Mesendoderm (in vitro differentiated cells): ENCODE measurements at regions not wholly inside any gene's neighbourhood (a gene's known extent, or its start where the extent isn't known, plus 50 kb on each side); places are given as distances from the start of the nearest gene placed in this dataset.
"Not testable (repeated sequence)": the region's sequence is repeated elsewhere in the genome, so short reads cannot be mapped to it uniquely, and the experiment has no call there.

Experiments
- DNase-seq: peaks from one replicate; pipeline ENCODE4 v3.0.0; 2013
- H2AK5ac ChIP-seq: 2 replicates; pipeline ENCODE4 v1.6.1; 2013; ENCODE audit warnings: low read length, inconsistent platforms
- H2BK120ac ChIP-seq: 2 replicates; pipeline ENCODE4 v1.6.1; 2013; ENCODE audit warnings: low read depth, mild to moderate bottlenecking, low read length, moderate library complexity, mixed read lengths
- H2BK15ac ChIP-seq: replicated peaks from 2 replicates; pipeline ENCODE4 v1.6.1; 2013; ENCODE audit warnings: low read depth, mild to moderate bottlenecking, moderate library complexity
- H2BK5ac ChIP-seq: 2 replicates; pipeline ENCODE4 v1.6.1; 2013; ENCODE audit warnings: low read length, inconsistent platforms
- H3K18ac ChIP-seq: 2 replicates; pipeline ENCODE4 v1.6.1; 2013; ENCODE audit warnings: mild to moderate bottlenecking, low read length, mixed read lengths
- H3K23ac ChIP-seq: one replicate; pipeline ENCODE4 v1.6.1; 2013; ENCODE audit warnings: low read length
- H3K27ac ChIP-seq: 2 replicates; pipeline ENCODE4 v1.5.1; 2013; ENCODE audit warnings: low read depth, mild to moderate bottlenecking, inconsistent platforms, low read length, moderate library complexity
- H3K27me3 ChIP-seq: 2 replicates; pipeline ENCODE4 v1.6.1; 2013; ENCODE audit warnings: low read length, control low read depth, mild to moderate bottlenecking, inconsistent platforms; ENCODE audit not compliant: insufficient read depth, poor library complexity
- H3K36me3 ChIP-seq: 2 replicates; pipeline ENCODE4 v1.6.1; 2013; ENCODE audit warnings: low read length, inconsistent platforms; ENCODE audit not compliant: control insufficient read depth, insufficient read depth
- H3K4ac ChIP-seq: one replicate; pipeline ENCODE4 v1.6.1; 2013; ENCODE audit warnings: low read depth, mild to moderate bottlenecking, low read length, moderate library complexity
- H3K4me1 ChIP-seq: 2 replicates; pipeline ENCODE4 v1.6.1; 2013; ENCODE audit warnings: low read depth, low read length, inconsistent platforms; ENCODE audit not compliant: control insufficient read depth
- H3K4me2 ChIP-seq: 2 replicates; pipeline ENCODE4 v1.6.1; 2013; ENCODE audit warnings: low read length
- H3K4me3 ChIP-seq: 2 replicates; pipeline ENCODE4 v1.5.1; 2013; ENCODE audit warnings: mild to moderate bottlenecking, low read length
- H3K56ac ChIP-seq: one replicate; pipeline ENCODE4 v1.6.1; 2013; ENCODE audit warnings: low read length
- H3K79me1 ChIP-seq: 2 replicates; pipeline ENCODE4 v1.6.1; 2013; ENCODE audit warnings: low read length, inconsistent platforms
- H3K79me2 ChIP-seq: 2 replicates; pipeline ENCODE4 v1.6.1; 2013; ENCODE audit warnings: mild to moderate bottlenecking, low read length; ENCODE audit not compliant: control insufficient read depth, insufficient read depth
- H3K9ac ChIP-seq: 2 replicates; pipeline ENCODE4 v1.6.1; 2013; ENCODE audit warnings: low read length, inconsistent platforms
- H4K5ac ChIP-seq: one replicate; pipeline ENCODE4 v1.6.1; 2013; ENCODE audit warnings: low read length
- H4K8ac ChIP-seq: one replicate; pipeline ENCODE4 v1.6.1; 2013; ENCODE audit warnings: low read depth, mild to moderate bottlenecking, control low read depth, low read length, moderate library complexity
- WGBS: extraction: QIAGEN DNeasy Blood & Tissue Kit; methylation state at CpG from one replicate; pipeline ENCODE4 v1.1.7; 2013; ENCODE audit warnings: low lambda C conversion rate, missing lambda C conversion rate; ENCODE audit not compliant: insufficient coverage; ENCODE audit errors: extremely low coverage; 5-methylcytosine and 5-hydroxymethylcytosine counted together

- no peak overlapping the region for H4K5ac ChIP-seq
- H3K79me2 ChIP-seq, result no peaks in the 10 kb centered on the region
- no peak overlapping the region for H2AK5ac ChIP-seq
- no peaks in the 10 kb centered on the region for H3K27me3 ChIP-seq
- no peak overlapping the region for H3K18ac ChIP-seq
- no peaks in the 10 kb centered on the region for H3K36me3 ChIP-seq
- H3K27ac ChIP-seq, result no peak overlapping the region
- no peak overlapping the region for H3K9ac ChIP-seq
- H3K4me2 ChIP-seq, result no peak overlapping the region
- no peak overlapping the region for H2BK120ac ChIP-seq
- DNase-seq, result peak; percentile 23
- no peaks in the 10 kb centered on the region for H3K79me1 ChIP-seq
- H3K4ac ChIP-seq, result no peak overlapping the region
- H2BK15ac ChIP-seq, result no peak overlapping the region
- no peak overlapping the region for H3K23ac ChIP-seq
- H2BK5ac ChIP-seq, result no peak overlapping the region
- no peak overlapping the region for H3K4me3 ChIP-seq
- H3K4me1 ChIP-seq, result no peaks in the 10 kb centered on the region
- WGBS, result no CpG with 5 or more reads among the region's 3 CpGs
- no peak overlapping the region for H4K8ac ChIP-seq
- no peak overlapping the region for H3K56ac ChIP-seq
Measured at GRCh38 chr3:153785901-153786300, 335.3 kb upstream of the ARHGEF26 start.

- Histone ChIP-seq H3K9ac (no peak overlapping the region), H3K56ac (no peak overlapping the region), H3K4me2 (no peak overlapping the region), H3K4ac (no peak overlapping the region), H2AK5ac (no peak overlapping the region), H3K23ac (no peak overlapping the region), H3K27me3 (no peaks in the 10 kb centered on the region), H2BK120ac (no peak overlapping the region), H2BK5ac (no peak overlapping the region), H3K79me2 (no peaks in the 10 kb centered on the region), H3K18ac (no peak overlapping the region), H3K4me3 (no peak overlapping the region), H3K79me1 (no peaks in the 10 kb centered on the region), H3K4me1 (no peaks in the 10 kb centered on the region), H2BK15ac (no peak overlapping the region), H4K8ac (no peak overlapping the region), H3K36me3 (no peaks in the 10 kb centered on the region), H4K5ac (no peak overlapping the region), H3K27ac (no peak overlapping the region)
- WGBS, result no CpG with 5 or more reads among the region's 3 CpGs
- DNase-seq, result no peak
Measured at GRCh38 chr3:153789380-153789779, 331.8 kb upstream of the ARHGEF26 start.

GRCh38 chr3:153797056-153797455, 324.1 kb upstream of the ARHGEF26 start:
- not testable (repeated sequence) for H3K27ac ChIP-seq, DNase-seq, H2BK15ac ChIP-seq, H2AK5ac ChIP-seq, H4K5ac ChIP-seq, H3K27me3 ChIP-seq, H3K79me1 ChIP-seq, H3K4ac ChIP-seq, H3K4me3 ChIP-seq, H3K4me1 ChIP-seq, H3K9ac ChIP-seq, H2BK5ac ChIP-seq, H3K36me3 ChIP-seq, H4K8ac ChIP-seq, H2BK120ac ChIP-seq, H3K79me2 ChIP-seq, H3K18ac ChIP-seq, H3K23ac ChIP-seq, H3K56ac ChIP-seq, H3K4me2 ChIP-seq
- no CpG with 5 or more reads among the region's 13 CpGs for WGBS

GRCh38 chr3:153809097-153809496, 312.1 kb upstream of the ARHGEF26 start:
- Histone ChIP-seq H3K79me2 (no peaks in the 10 kb centered on the region), H3K4me3 (no peak overlapping the region), H2BK5ac (no peak overlapping the region), H3K56ac (no peak overlapping the region), H3K18ac (no peak overlapping the region), H2BK15ac (no peak overlapping the region), H3K79me1 (no peaks in the 10 kb centered on the region), H3K4me2 (no peak overlapping the region), H3K23ac (no peak overlapping the region), H3K4me1 (no peaks in the 10 kb centered on the region), H3K4ac (no peak overlapping the region), H4K8ac (no peak overlapping the region), H3K9ac (no peak overlapping the region), H3K27ac (no peak overlapping the region), H2AK5ac (no peak overlapping the region), H3K36me3 (no peaks in the 10 kb centered on the region), H4K5ac (no peak overlapping the region), H3K27me3 (no peaks in the 10 kb centered on the region), H2BK120ac (no peak overlapping the region)
- no peak for DNase-seq
- no CpG with 5 or more reads among the region's 2 CpGs for WGBS

GRCh38 chr3:153818338-153818737, 302.9 kb upstream of the ARHGEF26 start:
- H4K8ac ChIP-seq, result no peak overlapping the region
- no peak overlapping the region for H3K56ac ChIP-seq
- H3K4ac ChIP-seq, result no peak overlapping the region
- H2BK5ac ChIP-seq, result no peak overlapping the region
- no peak overlapping the region for H2BK15ac ChIP-seq
- H3K27me3 ChIP-seq, result no peaks in the 10 kb centered on the region
- H3K79me1 ChIP-seq, result no peaks in the 10 kb centered on the region
- H3K79me2 ChIP-seq, result no peaks in the 10 kb centered on the region
- no peak overlapping the region for H4K5ac ChIP-seq
- no peak overlapping the region for H3K23ac ChIP-seq
- no peak overlapping the region for H3K27ac ChIP-seq
- no peak overlapping the region for H3K9ac ChIP-seq
- no peak for DNase-seq
- no peak overlapping the region for H2AK5ac ChIP-seq
- no peaks in the 10 kb centered on the region for H3K36me3 ChIP-seq
- no peak overlapping the region for H3K4me2 ChIP-seq
- H2BK120ac ChIP-seq, result no peak overlapping the region
- H3K4me3 ChIP-seq, result no peak overlapping the region
- no peaks in the 10 kb centered on the region for H3K4me1 ChIP-seq
- no peak overlapping the region for H3K18ac ChIP-seq

GRCh38 chr3:153820035-153820434, 301.2 kb upstream of the ARHGEF26 start:
- H4K8ac ChIP-seq, result no peak overlapping the region
- H3K36me3 ChIP-seq, result no peaks in the 10 kb centered on the region
- no peaks in the 10 kb centered on the region for H3K4me1 ChIP-seq
- no peak overlapping the region for H3K4me2 ChIP-seq
- no peak overlapping the region for H3K56ac ChIP-seq
- no peak overlapping the region for H3K4ac ChIP-seq
- no peaks in the 10 kb centered on the region for H3K79me2 ChIP-seq
- no peak overlapping the region for H3K9ac ChIP-seq
- H3K27me3 ChIP-seq, result no peaks in the 10 kb centered on the region
- H3K18ac ChIP-seq, result no peak overlapping the region
- no peak overlapping the region for H2BK15ac ChIP-seq
- H2AK5ac ChIP-seq, result no peak overlapping the region
- no peak overlapping the region for H4K5ac ChIP-seq
- H2BK5ac ChIP-seq, result no peak overlapping the region
- DNase-seq, result no peak
- no peaks in the 10 kb centered on the region for H3K79me1 ChIP-seq
- no peak overlapping the region for H2BK120ac ChIP-seq
- no peak overlapping the region for H3K27ac ChIP-seq
- no peak overlapping the region for H3K4me3 ChIP-seq
- H3K23ac ChIP-seq, result no peak overlapping the region
